Fibroblast of skin of right biceps (primary cell): ENCODE measurements at regions not wholly inside any gene's neighbourhood (a gene's known extent, or its start where the extent isn't known, plus 50 kb on each side); places are given as distances from the start of the nearest gene placed in this dataset.

Source experiments
- DNase-seq: peaks from one replicate; pipeline ENCODE4 v3.0.0-alpha.2; 2013

GRCh38 chr9:1598270-1598669 lies 416.9 kb upstream of the SMARCA2 start:
- DNase-seq = no peak

- no peak for DNase-seq
Measured at GRCh38 chr9:1599961-1600360, 415.2 kb upstream of the SMARCA2 start.

- peak; percentile 23 for DNase-seq
Measured at GRCh38 chr9:1604942-1605560, 410.1 kb upstream of the SMARCA2 start.

- DNase-seq = no peak
Measured at GRCh38 chr9:1606253-1606652, 408.9 kb upstream of the SMARCA2 start.

- DNase-seq = no peak
Measured at GRCh38 chr9:1612886-1613285, 402.3 kb upstream of the SMARCA2 start.

GRCh38 chr9:1617419-1617818 lies 397.7 kb upstream of the SMARCA2 start:
- no peak for DNase-seq

- peak; percentile 3 for DNase-seq
Measured at GRCh38 chr9:1619915-1620710, 395.0 kb upstream of the SMARCA2 start.

- DNase-seq = no peak
Measured at GRCh38 chr9:1637401-1637800, 377.7 kb upstream of the SMARCA2 start.

- no peak for DNase-seq
Measured at GRCh38 chr9:1639166-1639565, 376.0 kb upstream of the SMARCA2 start.

- peak; percentile 61 for DNase-seq
Measured at GRCh38 chr9:1647776-1648175, 367.4 kb upstream of the SMARCA2 start.

- no peak for DNase-seq
Measured at GRCh38 chr9:1653282-1653681, 361.9 kb upstream of the SMARCA2 start.

- DNase-seq = no peak
Measured at GRCh38 chr9:1658661-1659362, 356.3 kb upstream of the SMARCA2 start.

- DNase-seq = no peak
Measured at GRCh38 chr9:1659363-1659690, 355.8 kb upstream of the SMARCA2 start.

- no peak for DNase-seq
Measured at GRCh38 chr9:1668441-1668840, 346.7 kb upstream of the SMARCA2 start.

- DNase-seq = no peak
Measured at GRCh38 chr9:1673300-1673699, 341.8 kb upstream of the SMARCA2 start.

GRCh38 chr9:1676771-1677170 lies 338.4 kb upstream of the SMARCA2 start:
- no peak for DNase-seq

GRCh38 chr9:1683951-1684350 lies 331.2 kb upstream of the SMARCA2 start:
- DNase-seq = no peak

GRCh38 chr9:1698991-1699390 lies 316.2 kb upstream of the SMARCA2 start:
- no peak for DNase-seq

- no peak for DNase-seq
Measured at GRCh38 chr9:1701113-1701512, 314.0 kb upstream of the SMARCA2 start.

- DNase-seq = no peak
Measured at GRCh38 chr9:1702701-1703100, 312.4 kb upstream of the SMARCA2 start.

GRCh38 chr9:1707291-1707690 lies 307.9 kb upstream of the SMARCA2 start:
- no peak for DNase-seq

- DNase-seq = no peak
Measured at GRCh38 chr9:1708219-1708618, 306.9 kb upstream of the SMARCA2 start.

GRCh38 chr9:1709347-1709746 lies 305.8 kb upstream of the SMARCA2 start:
- peak; percentile 9 for DNase-seq

- DNase-seq = no peak
Measured at GRCh38 chr9:1712861-1713450, 302.2 kb upstream of the SMARCA2 start.
